ENCODE measurements at regions not wholly inside any gene's neighbourhood (a gene's known extent, or its start where the extent isn't known, plus 50 kb on each side); places are given as distances from the start of the nearest gene placed in this dataset.

DNA sequence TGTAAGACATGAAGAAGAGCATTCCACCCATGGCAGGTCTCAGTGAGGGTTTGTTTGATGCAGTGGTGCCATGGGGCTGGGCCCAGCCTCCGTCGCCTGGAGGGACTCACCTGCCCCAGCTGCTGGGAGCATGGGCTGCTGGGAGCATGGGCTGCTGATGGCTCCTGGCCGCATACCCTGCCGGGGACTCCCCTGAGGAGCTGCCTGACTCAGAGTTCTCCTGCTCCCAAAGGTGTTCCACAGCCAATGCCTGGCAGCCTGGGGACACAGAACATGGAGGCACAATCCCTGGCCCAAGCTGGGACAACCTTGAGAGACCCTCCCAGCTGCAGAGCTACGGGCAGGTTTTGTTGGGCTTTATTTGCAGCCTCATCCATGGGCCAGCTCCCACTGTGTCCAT, 108.4 kb downstream of the COPS8 start:
- Mint-ChIP-seq H3K36me3 (ENCODE audit: low read depth) (no peaks in the 10 kb centered on the region), H3K27me3 (peaks cover 10% of the 10 kb centered on the region), H3K4me3 (no peak overlapping the region), H3K27ac (no peak overlapping the region), H3K4me1 (no peaks in the 10 kb centered on the region), H3K9me3 (no peaks in the 10 kb centered on the region)
- ChIA-PET POLR2A (no interaction called here), CTCF (no interaction called here)
- DNase-seq: no peak

DNA sequence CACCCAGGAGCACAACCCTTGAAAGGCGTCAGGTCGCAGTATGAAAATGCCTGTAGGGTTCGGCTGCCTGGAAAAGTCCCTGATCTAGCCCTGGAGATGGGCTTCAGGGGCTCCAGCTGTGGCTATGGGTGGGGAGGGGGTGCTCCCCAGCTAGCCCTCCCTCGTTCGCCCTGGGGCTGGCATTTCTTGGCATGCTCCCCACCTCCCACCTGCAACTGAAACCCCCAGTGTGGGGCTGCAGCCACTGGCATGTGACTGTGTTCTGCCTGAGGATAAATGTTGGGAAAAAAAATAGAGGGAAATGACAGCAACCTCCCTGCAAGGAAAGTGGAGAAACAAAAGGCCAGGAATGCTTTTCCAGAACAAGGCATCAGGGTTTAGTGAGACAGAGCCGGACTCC, 109.2 kb downstream of the COPS8 start:
- CTCF ChIA-PET: no interaction called here
- DNase-seq: no peak
- H3K27me3 Mint-ChIP-seq: peaks cover 10% of the 10 kb centered on the region
- no peak overlapping the region for H3K27ac Mint-ChIP-seq
- POLR2A ChIA-PET: no interaction called here
- no peaks in the 10 kb centered on the region for H3K4me1 Mint-ChIP-seq
- no peaks in the 10 kb centered on the region for H3K36me3 Mint-ChIP-seq (ENCODE audit: low read depth)
- H3K9me3 Mint-ChIP-seq: no peaks in the 10 kb centered on the region
- no peak overlapping the region for H3K4me3 Mint-ChIP-seq

DNA sequence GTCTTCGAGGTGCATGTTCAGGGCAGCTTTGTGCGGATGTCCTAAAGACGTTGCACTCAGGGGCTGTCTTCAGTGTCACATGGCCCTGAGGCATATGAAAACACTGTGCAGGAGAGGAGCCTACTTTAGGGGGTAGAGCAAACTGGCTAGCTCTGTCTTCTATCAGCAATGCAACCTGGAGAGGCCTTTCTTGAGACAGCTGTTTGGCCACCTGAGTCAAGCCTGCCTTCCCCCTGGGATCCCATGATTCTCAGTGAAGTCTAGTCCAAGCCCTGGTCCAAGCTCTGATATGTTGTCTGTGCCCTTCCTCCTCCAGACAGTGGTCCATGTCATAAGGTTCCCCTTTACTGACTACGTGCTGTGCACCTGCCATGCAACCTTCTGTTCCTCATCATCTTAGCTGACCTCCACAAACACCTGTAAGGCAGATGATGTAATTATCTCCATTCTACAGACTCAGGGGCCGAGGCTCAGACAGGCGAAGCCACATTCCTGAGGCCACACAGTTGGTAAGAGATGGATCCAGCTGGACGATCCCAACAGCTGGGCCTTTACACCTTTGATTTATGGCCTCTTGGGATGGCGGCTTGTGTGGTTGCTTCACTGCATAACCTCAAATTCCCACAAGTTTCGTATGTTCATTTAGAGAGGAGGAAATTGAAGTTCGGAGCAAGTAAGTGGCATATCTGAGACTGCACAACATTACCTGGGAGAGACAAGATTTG, 109.9 kb downstream of the COPS8 start:
- ChIA-PET POLR2A (no interaction called here), CTCF (interaction anchor here (0.6 to 1.3 kb wide), 2 partner anchors 12 to 214 kb away, joined by 3 read pairs; no protein-coding TSS in a partner anchor)
- Mint-ChIP-seq H3K9me3 (no peaks in the 10 kb centered on the region), H3K4me3 (no peak overlapping the region), H3K4me1 (no peaks in the 10 kb centered on the region), H3K27me3 (peaks cover 10% of the 10 kb centered on the region), H3K36me3 (ENCODE audit: low read depth) (no peaks in the 10 kb centered on the region), H3K27ac (no peak overlapping the region)
- DNase-seq: no peak

DNA sequence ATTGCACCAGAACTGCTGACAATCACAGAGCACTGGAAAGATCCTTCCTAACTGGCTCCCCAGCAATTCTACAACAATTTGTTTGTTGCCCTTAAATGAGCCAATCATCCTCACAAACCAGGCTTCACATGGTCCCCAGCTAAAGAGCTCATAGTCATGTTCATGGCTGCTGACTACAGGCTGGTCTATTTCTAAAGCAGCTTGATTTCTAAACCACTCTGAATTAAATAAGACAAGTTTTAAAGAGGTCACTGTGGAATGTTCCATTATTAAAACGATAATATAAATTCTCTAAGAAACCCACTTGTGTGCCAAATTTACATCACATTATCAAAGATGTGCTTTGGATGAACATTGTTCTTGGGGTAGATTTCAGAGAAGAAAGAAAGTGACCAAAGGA, 110.7 kb downstream of the COPS8 start:
- no peaks in the 10 kb centered on the region for H3K4me1 Mint-ChIP-seq
- H3K9me3 Mint-ChIP-seq: no peaks in the 10 kb centered on the region
- ChIA-PET CTCF (interaction anchor here (1.3 kb wide), 1 partner anchor 11 kb away, joined by 3 read pairs; no protein-coding TSS in a partner anchor), POLR2A (no interaction called here)
- H3K4me3 Mint-ChIP-seq: no peak overlapping the region
- no peak overlapping the region for H3K27ac Mint-ChIP-seq
- H3K27me3 Mint-ChIP-seq: peaks cover 10% of the 10 kb centered on the region
- no peak for DNase-seq
- no peaks in the 10 kb centered on the region for H3K36me3 Mint-ChIP-seq (ENCODE audit: low read depth)

DNA sequence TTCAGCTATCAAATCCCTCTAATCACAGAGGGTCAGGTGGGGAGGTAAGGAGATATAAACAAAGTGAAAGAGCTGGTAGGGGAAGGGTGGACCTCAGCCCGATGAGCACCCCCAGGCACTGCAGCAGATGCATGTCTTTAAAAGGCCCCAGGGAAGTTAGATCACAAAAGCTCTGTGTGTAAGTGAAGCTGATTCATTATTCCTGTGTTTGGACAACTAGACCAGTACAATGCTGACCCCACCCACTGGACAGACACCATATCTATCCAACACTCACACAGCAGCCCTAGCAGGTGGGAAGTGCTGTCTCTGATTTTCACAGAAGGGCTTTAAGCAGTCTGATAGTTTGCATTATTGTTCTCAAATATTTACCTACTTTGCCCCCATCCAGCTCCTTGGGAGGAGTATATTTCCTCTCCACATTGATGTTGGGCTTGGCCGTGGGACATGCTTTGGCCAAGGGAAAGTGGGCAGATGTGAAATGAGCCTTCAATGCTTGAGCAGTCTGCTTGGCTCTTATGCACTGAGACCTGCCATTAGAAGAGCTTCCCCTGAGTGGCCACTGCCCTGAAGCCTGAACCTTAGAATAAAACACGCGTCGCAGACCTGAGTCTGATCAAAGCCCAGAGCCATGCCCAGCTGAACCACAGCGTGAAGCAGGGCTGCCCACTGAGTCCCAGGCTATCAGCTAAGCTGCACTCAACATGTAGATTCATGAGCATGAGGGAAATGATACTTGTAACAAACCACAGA, 111.4 kb downstream of the COPS8 start:
- CTCF ChIA-PET: interaction anchor here (1.3 kb wide), 1 partner anchor 10 kb away, joined by 3 read pairs; no protein-coding TSS in a partner anchor
- POLR2A ChIA-PET: no interaction called here

DNA sequence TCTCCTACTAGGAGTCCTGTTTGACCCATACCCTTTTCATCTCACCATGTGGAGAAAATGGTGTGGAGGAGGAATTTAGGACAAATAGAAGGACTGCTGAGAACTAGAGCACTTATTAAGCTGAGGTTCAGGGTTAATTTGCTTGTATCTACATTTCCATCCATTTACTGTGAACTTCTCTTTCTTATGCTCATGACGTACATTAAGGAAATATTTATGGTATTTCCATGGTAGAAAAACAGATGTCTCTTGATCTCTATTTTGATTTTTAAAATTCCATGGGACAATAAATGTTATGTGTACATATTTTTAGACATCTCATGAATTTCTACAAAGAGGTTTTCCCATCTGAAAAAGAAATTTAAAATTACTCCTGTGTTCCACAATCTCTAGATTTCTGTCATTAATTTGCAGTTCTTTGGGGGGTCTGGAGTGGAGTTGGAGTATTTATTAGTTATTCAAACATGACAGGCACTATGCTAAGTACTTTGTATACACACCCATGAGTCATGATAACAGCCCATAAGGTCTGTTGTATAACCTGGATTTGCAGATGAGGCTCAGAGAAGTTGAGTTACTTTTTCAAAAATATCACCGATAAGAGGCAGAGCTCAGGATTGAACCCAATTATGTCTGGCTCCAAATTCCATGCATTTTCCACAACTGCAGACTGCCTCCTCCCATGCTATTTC, 112.6 kb downstream of the COPS8 start:
- CTCF ChIA-PET: no interaction called here
- H3K9me3 Mint-ChIP-seq: no peaks in the 10 kb centered on the region
- no peaks in the 10 kb centered on the region for H3K36me3 Mint-ChIP-seq (ENCODE audit: low read depth)
- POLR2A ChIA-PET: no interaction called here
- H3K27ac Mint-ChIP-seq: no peak overlapping the region
- H3K4me1 Mint-ChIP-seq: no peaks in the 10 kb centered on the region
- peaks cover 10% of the 10 kb centered on the region for H3K27me3 Mint-ChIP-seq
- H3K4me3 Mint-ChIP-seq: no peak overlapping the region
- DNase-seq: no peak

More for the DNA sequence above, 111.4 kb downstream of the COPS8 start:
- peaks cover 10% of the 10 kb centered on the region for H3K27me3 Mint-ChIP-seq
- H3K36me3 Mint-ChIP-seq (ENCODE audit: low read depth): no peaks in the 10 kb centered on the region
- H3K4me1 Mint-ChIP-seq: no peaks in the 10 kb centered on the region
- H3K4me3 Mint-ChIP-seq: no peak overlapping the region
- DNase-seq: no peak
- no peak overlapping the region for H3K27ac Mint-ChIP-seq
- H3K9me3 Mint-ChIP-seq: no peaks in the 10 kb centered on the region

DNA sequence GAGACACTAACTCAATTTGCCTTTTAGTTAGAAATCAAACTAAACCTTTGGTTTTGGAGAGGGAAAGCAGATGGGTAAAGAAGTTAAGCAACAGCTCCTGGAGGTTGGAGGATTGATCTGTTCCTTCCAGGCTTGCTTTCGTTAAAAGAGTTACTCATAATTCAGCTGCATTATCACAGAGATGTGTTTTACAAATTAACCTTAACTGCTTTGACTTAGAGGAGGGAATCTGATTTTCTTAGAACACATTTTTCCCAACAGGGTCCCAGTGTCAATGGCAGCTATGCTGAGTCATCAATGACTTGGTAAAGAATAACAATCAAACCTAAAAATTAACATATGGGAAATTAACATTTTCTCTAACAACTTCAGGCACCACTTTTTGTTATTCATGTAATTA, 113.4 kb downstream of the COPS8 start:
- Mint-ChIP-seq H3K27me3 (peaks cover 10% of the 10 kb centered on the region), H3K27ac (no peak overlapping the region), H3K4me3 (no peak overlapping the region), H3K4me1 (no peaks in the 10 kb centered on the region), H3K9me3 (no peaks in the 10 kb centered on the region), H3K36me3 (ENCODE audit: low read depth) (no peaks in the 10 kb centered on the region)
- DNase-seq: no peak
- CTCF ChIA-PET: no interaction called here
- POLR2A ChIA-PET: no interaction called here

DNA sequence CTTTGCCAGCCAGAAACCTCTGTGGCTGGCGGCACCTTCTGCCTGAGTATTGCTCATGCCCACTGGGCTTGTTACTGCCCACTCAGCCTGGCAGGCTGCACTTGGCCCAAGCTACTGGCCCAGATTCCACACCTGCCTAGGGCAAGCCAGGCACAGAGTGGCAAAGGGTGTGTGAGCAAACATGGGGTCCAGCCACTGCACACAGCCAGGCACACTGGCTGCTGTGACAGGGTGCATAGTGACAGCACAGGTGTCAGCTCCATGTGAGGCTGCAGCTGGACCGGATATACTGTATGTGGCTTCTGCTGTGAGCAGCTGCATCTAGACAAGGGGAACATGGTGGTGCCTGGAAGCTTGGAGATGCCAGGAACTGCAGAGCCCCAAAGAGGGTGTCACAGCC, 113.9 kb downstream of the COPS8 start:
- ChIA-PET CTCF (interaction anchor here (0.6 kb wide), 1 partner anchor 615 kb away, joined by 4 read pairs; no protein-coding TSS in a partner anchor), POLR2A (no interaction called here)
- Mint-ChIP-seq H3K36me3 (ENCODE audit: low read depth) (no peaks in the 10 kb centered on the region), H3K27ac (no peak overlapping the region), H3K4me1 (no peaks in the 10 kb centered on the region), H3K9me3 (no peaks in the 10 kb centered on the region), H3K4me3 (no peak overlapping the region), H3K27me3 (peaks cover 10% of the 10 kb centered on the region)
- no peak for DNase-seq

DNA sequence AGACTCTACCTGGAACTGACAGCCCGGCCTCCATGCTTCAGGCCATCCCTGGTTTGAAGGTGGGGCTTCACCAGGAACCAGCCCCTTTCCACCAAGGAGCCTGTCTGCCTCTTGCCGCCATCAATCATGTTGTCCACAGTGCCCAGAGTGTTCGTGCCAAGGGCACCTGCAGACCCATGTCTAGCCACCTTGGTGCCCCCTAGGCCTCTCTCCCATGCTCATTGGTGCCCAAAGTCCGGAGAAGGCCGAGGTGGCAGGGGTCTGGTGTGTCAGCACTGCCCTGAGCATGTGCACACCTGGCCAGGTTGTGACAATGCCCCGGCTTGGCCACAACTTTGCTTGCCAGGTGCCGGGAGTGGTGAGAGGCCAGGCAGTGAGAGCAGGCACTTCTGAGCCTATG, 114.8 kb downstream of the COPS8 start:
- POLR2A ChIA-PET: no interaction called here
- Mint-ChIP-seq H3K4me1 (no peaks in the 10 kb centered on the region), H3K9me3 (no peaks in the 10 kb centered on the region), H3K4me3 (no peak overlapping the region), H3K27ac (no peak overlapping the region), H3K36me3 (ENCODE audit: low read depth) (no peaks in the 10 kb centered on the region), H3K27me3 (peaks cover 10% of the 10 kb centered on the region)
- DNase-seq: no peak
- CTCF ChIA-PET: no interaction called here

DNA sequence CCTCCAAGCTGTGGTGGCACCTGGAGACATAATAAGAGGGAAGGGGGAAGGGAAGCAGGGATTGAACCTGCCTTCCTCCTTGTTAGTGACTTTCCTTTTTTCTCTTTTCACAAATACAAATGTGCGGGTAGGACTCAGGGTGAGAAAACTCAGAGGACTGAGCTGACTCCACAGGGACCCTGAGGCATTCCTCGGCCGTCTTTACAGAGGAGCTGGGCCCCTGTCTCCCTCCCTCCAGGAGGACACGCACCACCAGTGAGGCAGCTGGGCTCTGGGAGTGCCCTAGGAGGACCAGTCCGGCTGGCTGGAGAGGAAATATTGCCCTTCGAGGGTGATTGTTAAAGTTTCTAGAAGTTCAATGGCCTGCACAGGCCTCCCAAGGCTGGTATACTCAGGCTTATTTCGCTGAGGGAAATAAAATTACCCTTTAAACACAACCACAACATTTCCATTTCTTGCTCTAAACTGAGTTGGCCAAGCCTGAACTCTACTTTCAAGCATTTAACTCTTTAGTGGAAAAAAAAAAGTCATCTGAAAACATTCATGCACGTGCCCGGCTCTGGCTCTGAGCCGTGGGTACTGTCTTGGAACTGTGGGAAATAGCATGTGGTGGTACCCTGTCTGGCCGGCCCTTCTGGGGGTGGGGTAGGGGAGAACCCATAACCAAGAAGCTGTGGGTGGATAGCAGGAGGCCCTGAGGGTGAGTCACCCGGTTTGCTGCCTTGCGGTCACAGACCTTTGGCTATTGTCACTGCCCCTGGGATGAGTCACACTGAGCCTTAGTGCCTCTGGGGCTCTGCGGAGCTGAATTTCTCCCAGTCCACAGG, 116.0 kb downstream of the COPS8 start:
- Mint-ChIP-seq H3K36me3 (ENCODE audit: low read depth) (no peaks in the 10 kb centered on the region), H3K27me3 (peaks cover 9% of the 10 kb centered on the region), H3K4me3 (no peak overlapping the region), H3K4me1 (no peaks in the 10 kb centered on the region), H3K9me3 (no peaks in the 10 kb centered on the region), H3K27ac (no peak overlapping the region)
- ChIA-PET CTCF (no interaction called here), POLR2A (no interaction called here)
- no peak for DNase-seq

DNA sequence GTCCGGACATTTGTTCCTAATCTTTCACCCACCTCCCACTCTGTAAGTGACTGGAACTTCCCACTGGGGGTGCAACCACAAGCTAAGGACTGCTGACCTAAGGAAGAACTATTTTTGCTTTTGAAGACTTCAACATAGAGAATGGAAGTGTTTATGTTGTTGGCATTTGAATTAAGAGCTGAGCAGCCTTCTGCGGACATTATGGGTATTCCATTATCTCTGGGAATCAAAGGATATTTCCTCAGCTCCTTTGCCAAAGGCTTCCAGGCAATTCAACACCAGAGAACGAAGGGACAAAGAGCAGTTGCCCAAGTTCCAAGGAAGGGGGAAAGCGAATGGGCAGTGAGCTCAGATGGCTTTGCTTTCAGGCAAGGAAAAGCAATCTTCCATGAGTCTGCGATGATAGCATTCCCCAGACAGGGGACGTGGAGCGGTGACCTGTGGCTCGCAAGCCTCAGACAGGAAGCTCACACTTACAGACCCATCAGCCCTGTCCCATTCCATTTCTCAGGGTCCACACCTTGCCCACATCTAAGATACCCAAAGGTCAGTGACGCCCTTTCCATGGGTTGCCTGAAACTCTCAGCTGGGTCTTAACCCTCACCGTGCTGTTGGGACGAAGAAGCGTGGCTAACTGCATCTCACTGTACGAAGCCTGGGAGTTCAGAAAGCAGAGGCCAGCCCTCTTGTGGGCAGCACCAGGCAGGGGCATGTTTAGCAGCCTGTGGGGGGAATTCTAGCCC, 116.8 kb downstream of the COPS8 start:
- H3K4me1 Mint-ChIP-seq: no peaks in the 10 kb centered on the region

DNA sequence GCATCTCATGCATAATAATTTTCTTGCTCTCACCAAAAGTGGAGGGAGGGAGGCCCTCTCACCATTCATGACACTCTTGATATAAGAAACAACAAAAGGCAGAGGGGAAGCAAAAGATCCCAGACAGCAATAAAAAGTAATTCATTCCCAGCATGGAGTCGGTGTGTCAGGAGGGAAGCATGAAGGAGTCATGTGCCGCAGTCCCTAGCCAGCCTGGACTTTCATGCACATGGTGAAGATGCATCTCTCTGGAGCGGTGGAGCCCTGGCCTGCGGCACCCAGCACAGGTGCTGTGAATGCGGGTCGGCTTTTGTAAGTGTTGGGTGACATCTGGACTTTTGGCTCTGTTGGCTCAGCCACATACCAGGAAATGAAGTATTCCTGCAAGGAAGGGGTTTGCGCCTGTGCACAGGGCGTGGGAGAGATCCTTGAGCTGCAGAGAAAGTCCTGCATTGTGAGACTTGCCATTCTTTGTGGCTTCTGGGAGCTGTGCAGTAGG, 119.4 kb downstream of the COPS8 start:
- POLR2A ChIA-PET: no interaction called here
- CTCF ChIA-PET: no interaction called here
- Mint-ChIP-seq H3K27ac (no peak overlapping the region), H3K4me1 (no peaks in the 10 kb centered on the region), H3K27me3 (no peaks in the 10 kb centered on the region), H3K36me3 (ENCODE audit: low read depth) (no peaks in the 10 kb centered on the region), H3K4me3 (no peak overlapping the region), H3K9me3 (no peaks in the 10 kb centered on the region)
- DNase-seq: no peak

More for the DNA sequence above, 116.8 kb downstream of the COPS8 start:
- ChIA-PET POLR2A (no interaction called here), CTCF (no interaction called here)
- Mint-ChIP-seq H3K36me3 (ENCODE audit: low read depth) (no peaks in the 10 kb centered on the region), H3K4me3 (no peak overlapping the region), H3K27me3 (peaks cover 2% of the 10 kb centered on the region), H3K27ac (no peak overlapping the region), H3K9me3 (no peaks in the 10 kb centered on the region)
- no peak for DNase-seq
